B cell (primary cell): ENCODE measurements at regions not wholly inside any gene's neighbourhood (a gene's known extent, or its start where the extent isn't known, plus 50 kb on each side); places are given as distances from the start of the nearest gene placed in this dataset.

Experiments used
- ATAC-seq: fragments of 200-7000 bp; cut with Tn5 transposase; one replicate; pipeline ENCODE4 v1.10.0; 2021; ENCODE audit warnings: low read depth, mild to moderate bottlenecking, moderate number of reproducible peaks, moderate library complexity
- CTCF ChIA-PET: fragments of 350-600 bp; sonication (Branson Sonifier 250); formaldehyde crosslinking; loops from one replicate; lab custom pipeline; 2021; ENCODE audit warnings: antibody characterized with exemption, inconsistent platforms; lab: Charles Lee
- POLR2A ChIA-PET: fragments of 350-600 bp; sonication (Branson Sonifier 250); formaldehyde crosslinking; loops from one replicate; lab custom pipeline; 2021; ENCODE audit warnings: antibody characterized with exemption; lab: Charles Lee
- DNase-seq: peaks from one replicate; pipeline ENCODE4 v3.0.0; 2013
- H2AFZ ChIP-seq: 2 replicates; pipeline ENCODE4 v1.6.1; 2012; ENCODE audit warnings: mild to moderate bottlenecking, low read depth, low read length; ENCODE audit not compliant: insufficient read depth, poor library complexity, severe bottlenecking
- H3K27ac ChIP-seq, 2 donors: 1 replicate in 1 of 2; 2 replicates in 1 of 2; pipeline ENCODE4 v1.5.1; 2012 to 2013; ENCODE audit warnings: low read length in 2 of 2, mild to moderate bottlenecking in 2 of 2, moderate library complexity in 1 of 2
- H3K27me3 ChIP-seq, 4 experiments: fragments of 200-600 bp in 1 of 4; sonication (generic) in 1 of 4; replicated peaks in 1 of 4; 1 replicate in 2 of 4; 2 replicates in 2 of 4; pipeline versions ENCODE4 v1.6.1 to v1.7.0; 2013 to 2016; ENCODE audit warnings: low read length in 3 of 4, mild to moderate bottlenecking in 2 of 4, mixed read lengths in 1 of 4, moderate library complexity in 1 of 4; ENCODE audit not compliant: insufficient read depth in 4 of 4, control insufficient read depth in 3 of 4; ENCODE audit errors: control extremely low read depth in 1 of 4
- H3K36me3 ChIP-seq, 2 experiments: replicated peaks in 1 of 2; 1 replicate in 1 of 2; 2 replicates in 1 of 2; pipeline versions ENCODE4 v1.6.1 to v1.7.1; 2013; ENCODE audit warnings: low read length in 1 of 2; ENCODE audit not compliant: insufficient read depth in 2 of 2, control insufficient read depth in 1 of 2; ENCODE audit errors: control extremely low read depth in 1 of 2, extremely low read depth in 1 of 2
- H3K4me1 ChIP-seq, 2 donors: fragments of 200-600 bp in 1 of 2; sonication (generic) in 1 of 2; 1 replicate in 1 of 2; 2 replicates in 1 of 2; pipeline versions ENCODE4 v1.5.1 to v1.6.1; 2013 to 2017; ENCODE audit warnings: low read length in 2 of 2; ENCODE audit not compliant: control insufficient read depth in 2 of 2, insufficient read depth in 2 of 2
- H3K4me2 ChIP-seq: replicated peaks from 2 replicates; pipeline ENCODE3; 2012; ENCODE audit warnings: mild to moderate bottlenecking, low read depth, low read length; ENCODE audit not compliant: poor library complexity, severe bottlenecking
- H3K4me3 ChIP-seq, 5 experiments: fragments of 200-600 bp in 1 of 5; sonication (generic) in 1 of 5; 1 replicate in 3 of 5; 2 replicates in 2 of 5; pipeline versions ENCODE4 v1.5.1 to v1.7.0; 2011 to 2016; ENCODE audit warnings: low read length in 4 of 5, mild to moderate bottlenecking in 4 of 5, low read depth in 2 of 5, control low read depth in 1 of 5, moderate library complexity in 1 of 5; ENCODE audit not compliant: insufficient read depth in 1 of 5; ENCODE audit errors: control extremely low read depth in 1 of 5, extremely low read depth in 1 of 5
- H3K79me2 ChIP-seq: fragments of 200-600 bp; sonication (generic); one replicate; pipeline ENCODE4 v1.6.0; 2016; ENCODE audit warnings: low read length; ENCODE audit not compliant: control insufficient read depth, insufficient read depth
- H3K9ac ChIP-seq: fragments of 200-600 bp; sonication (generic); 2 replicates; pipeline ENCODE4 v1.6.1; 2017; ENCODE audit warnings: mild to moderate bottlenecking, low read length, moderate library complexity
- H3K9me3 ChIP-seq, 3 donors: one replicate each; pipeline versions ENCODE4 v1.6.1 to v1.7.1; 2013; ENCODE audit warnings: low read length in 2 of 3; ENCODE audit not compliant: control insufficient read depth in 2 of 3, insufficient read depth in 1 of 3; ENCODE audit errors: control extremely low read depth in 1 of 3
- H4K20me1 ChIP-seq: 2 replicates; pipeline ENCODE4 v1.6.0; 2012; ENCODE audit warnings: mild to moderate bottlenecking, low read length; ENCODE audit not compliant: insufficient read depth, control insufficient read depth, poor library complexity, severe bottlenecking
- H3K27ac Mint-ChIP-seq: one replicate; pipeline ENCODE4 v1.8.0; 2021; ENCODE audit warnings: mixed read lengths
- H3K27me3 Mint-ChIP-seq: one replicate; pipeline ENCODE4 v1.8.0; 2021; ENCODE audit warnings: mixed read lengths
- H3K4me1 Mint-ChIP-seq: one replicate; pipeline ENCODE4 v1.8.0; 2021; ENCODE audit warnings: mixed read lengths
- H3K4me3 Mint-ChIP-seq: one replicate; pipeline ENCODE4 v1.8.0; 2021; ENCODE audit warnings: mixed read lengths
- H3K9me3 Mint-ChIP-seq: one replicate; pipeline ENCODE4 v1.8.0; 2022; ENCODE audit warnings: mixed read lengths; ENCODE audit not compliant: insufficient read depth
- EZH2 ChIP-seq: IDR thresholded peaks from 2 replicates; pipeline ENCODE4 v1.6.1; 2012; ENCODE audit warnings: borderline replicate concordance, low read depth, mild to moderate bottlenecking, moderate library complexity, low read length; ENCODE audit not compliant: insufficient read depth, poor library complexity, severe bottlenecking
- WGBS: methylation state at CpG from one replicate; pipeline ENCODE4 v1.1.5; 2013; ENCODE audit warnings: missing lambda C conversion rate; ENCODE audit not compliant: insufficient coverage; 5-methylcytosine and 5-hydroxymethylcytosine counted together
- intact Hi-C: fragments of 100-400 bp; cut with micrococcal nuclease; formaldehyde crosslinking; loops from one replicate; pipeline ENCODE4 v1.10.0; 2022
- TF ChIP-seq, protein P1 (sequence below): fragments of 200-600 bp; IDR thresholded peaks from one replicate; pipeline ENCODE4 v1.8.0; 2022; ENCODE audit warnings: antibody characterized with exemption, mild to moderate bottlenecking

DNA sequence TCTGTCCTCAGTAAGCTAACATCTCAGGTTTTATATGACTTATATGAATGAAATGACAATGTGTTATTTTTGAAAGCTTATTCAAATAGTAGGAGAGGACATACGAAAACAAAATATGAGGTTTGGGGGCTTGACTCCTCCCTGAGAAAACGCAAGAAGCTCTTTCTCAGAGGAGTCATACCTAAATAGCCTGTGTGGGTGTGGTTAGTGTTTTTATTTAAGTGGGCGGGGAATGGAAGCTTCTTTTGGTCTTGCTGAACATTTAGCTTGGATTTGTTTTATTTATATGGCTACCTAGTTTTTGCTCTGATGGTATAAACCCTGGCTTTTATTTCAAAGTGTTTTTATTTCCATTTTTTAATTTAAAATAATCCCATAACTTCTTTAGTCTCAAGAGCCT, 72.1 kb upstream of the DSG1 start:
- intact Hi-C loops = no loop called here
- Histone ChIP-seq H3K9me3 (no peaks in the 10 kb centered on the region), H3K4me1 (no peaks in the 10 kb centered on the region), H2AFZ (no peak overlapping the region), H3K36me3 (no peaks in the 10 kb centered on the region), H3K4me3 (no peak overlapping the region), H4K20me1 (no peaks in the 10 kb centered on the region), H3K79me2 (no peaks in the 10 kb centered on the region), H3K4me2 (no peak overlapping the region), H3K9ac (no peak overlapping the region), H3K27ac (no peak overlapping the region), H3K27me3 (no peaks in the 10 kb centered on the region)
- no peak overlapping the region for H3K27ac Mint-ChIP-seq
- no peaks in the 10 kb centered on the region for H3K27me3 Mint-ChIP-seq
- DNase-seq (no peak), ATAC-seq (no peak)
- no peak for TF ChIP-seq EZH2
- TF ChIP-seq, protein P1, sequence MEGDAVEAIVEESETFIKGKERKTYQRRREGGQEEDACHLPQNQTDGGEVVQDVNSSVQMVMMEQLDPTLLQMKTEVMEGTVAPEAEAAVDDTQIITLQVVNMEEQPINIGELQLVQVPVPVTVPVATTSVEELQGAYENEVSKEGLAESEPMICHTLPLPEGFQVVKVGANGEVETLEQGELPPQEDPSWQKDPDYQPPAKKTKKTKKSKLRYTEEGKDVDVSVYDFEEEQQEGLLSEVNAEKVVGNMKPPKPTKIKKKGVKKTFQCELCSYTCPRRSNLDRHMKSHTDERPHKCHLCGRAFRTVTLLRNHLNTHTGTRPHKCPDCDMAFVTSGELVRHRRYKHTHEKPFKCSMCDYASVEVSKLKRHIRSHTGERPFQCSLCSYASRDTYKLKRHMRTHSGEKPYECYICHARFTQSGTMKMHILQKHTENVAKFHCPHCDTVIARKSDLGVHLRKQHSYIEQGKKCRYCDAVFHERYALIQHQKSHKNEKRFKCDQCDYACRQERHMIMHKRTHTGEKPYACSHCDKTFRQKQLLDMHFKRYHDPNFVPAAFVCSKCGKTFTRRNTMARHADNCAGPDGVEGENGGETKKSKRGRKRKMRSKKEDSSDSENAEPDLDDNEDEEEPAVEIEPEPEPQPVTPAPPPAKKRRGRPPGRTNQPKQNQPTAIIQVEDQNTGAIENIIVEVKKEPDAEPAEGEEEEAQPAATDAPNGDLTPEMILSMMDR = no peak
- WGBS = 90% methylated on average over 2 of the region's 3 CpGs
- no peak overlapping the region for H3K4me3 Mint-ChIP-seq
- CTCF ChIA-PET = no interaction called here
- no peaks in the 10 kb centered on the region for H3K9me3 Mint-ChIP-seq
- POLR2A ChIA-PET = no interaction called here
- H3K4me1 Mint-ChIP-seq = no peaks in the 10 kb centered on the region

DNA sequence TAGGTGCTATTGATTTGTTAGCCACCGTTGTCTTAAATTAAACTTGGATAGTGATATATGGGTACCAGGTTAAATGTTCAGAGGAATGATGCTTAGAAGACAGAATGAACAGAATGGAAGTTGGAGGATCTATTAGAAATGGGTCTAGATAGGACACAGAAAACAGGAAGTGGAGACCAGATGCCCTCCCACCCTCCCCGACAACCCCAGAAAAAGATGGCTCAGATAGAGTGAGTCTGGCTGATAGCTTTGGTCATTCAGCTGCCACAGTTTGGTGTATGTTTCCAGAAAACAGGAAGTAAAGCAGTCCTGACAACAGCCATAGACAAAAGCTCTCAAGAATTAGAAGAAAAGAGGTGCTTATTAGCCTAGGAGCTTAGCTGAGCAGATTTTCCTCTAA, 71.5 kb upstream of the DSG1 start:
- DNase-seq (no peak), ATAC-seq (no peak)
- Histone ChIP-seq H4K20me1 (no peaks in the 10 kb centered on the region), H3K9ac (no peak overlapping the region), H3K36me3 (no peaks in the 10 kb centered on the region), H3K4me3 (no peak overlapping the region), H3K4me1 (no peaks in the 10 kb centered on the region), H3K9me3 (no peaks in the 10 kb centered on the region), H3K27ac (no peak overlapping the region), H3K4me2 (no peak overlapping the region), H3K27me3 (no peaks in the 10 kb centered on the region), H3K79me2 (no peaks in the 10 kb centered on the region), H2AFZ (no peak overlapping the region)
- 100% methylated on average over 1 of the region's 2 CpGs for WGBS
- Mint-ChIP-seq H3K9me3 (no peaks in the 10 kb centered on the region), H3K27ac (no peak overlapping the region), H3K4me3 (no peak overlapping the region), H3K27me3 (no peaks in the 10 kb centered on the region), H3K4me1 (no peaks in the 10 kb centered on the region)
- intact Hi-C loops = no loop called here
- ChIA-PET POLR2A (no interaction called here), CTCF (no interaction called here)
- no peak for TF ChIP-seq EZH2
- TF ChIP-seq, protein P1 = no peak
